ENCODE measurements at regions not wholly inside any gene's neighbourhood (a gene's known extent, or its start where the extent isn't known, plus 50 kb on each side); places are given as distances from the start of the nearest gene placed in this dataset.

- TF ChIP-seq CTCF (conservative IDR thresholded peaks at IDR 0.05 in 1 of 2, IDR thresholded peaks at IDR 0.05 in 1 of 2; ENCODE audit: low read depth in 1 of 2, low read length in 2 of 2) (no peak), EZH2 (IDR thresholded peaks at IDR 0.05; ENCODE audit: low read length, missing control alignments) (no peak)
Observed at GRCh38 chr3:145698749-145699148, 462.2 kb downstream of the PLOD2 start.
